ENCODE measurements at regions not wholly inside any gene's neighbourhood (a gene's known extent, or its start where the extent isn't known, plus 50 kb on each side); places are given as distances from the start of the nearest gene placed in this dataset.

GRCh38 chr2:75410702-75411101 is 150.0 kb downstream of the EVA1A start:
- no peak for TF ChIP-seq CTCF (IDR thresholded peaks at IDR 0.05)
- TF ChIP-seq POLR2AphosphoS5 (IDR thresholded peaks at IDR 0.05; ENCODE audit: insufficient read depth in 1 of 2, low read depth in 1 of 2): no peak

Measured in vagina (tissue), 2 donors.